Right lobe of liver (tissue), 6 donors: ENCODE measurements at regions not wholly inside any gene's neighbourhood (a gene's known extent, or its start where the extent isn't known, plus 50 kb on each side); places are given as distances from the start of the nearest gene placed in this dataset.

Experiments used
- ATAC-seq, 4 donors: fragments of 200-7000 bp; cut with Tn5 transposase; one replicate each; pipeline ENCODE4 v1.9.1; 2020; ENCODE audit warnings: mild to moderate bottlenecking in 4 of 4, moderate library complexity in 4 of 4
- DNase-seq, 3 donors: peaks; one replicate each; pipeline ENCODE4 v3.0.0-alpha.2; 2020
- H3K27ac ChIP-seq, 3 donors: fragments of 200-600 bp; one replicate each; pipeline ENCODE4 v1.8.0; 2022
- H3K27me3 ChIP-seq, 2 donors: fragments of 200-600 bp; one replicate each; pipeline ENCODE4 v1.8.0; 2022
- H3K36me3 ChIP-seq, 4 donors: fragments of 200-600 bp; sonication (generic) in 1 of 4; one replicate each; pipeline versions ENCODE4 v1.5.1 to v1.8.0; 2017 to 2022; ENCODE audit warnings: control low read depth in 1 of 4
- H3K4me1 ChIP-seq, 4 donors: fragments of 200-600 bp; sonication (generic) in 1 of 4; one replicate each; pipeline versions ENCODE4 v1.5.1 to v1.8.0; 2017 to 2022; ENCODE audit warnings: control low read depth in 1 of 4
- H3K4me3 ChIP-seq, 3 donors: fragments of 200-600 bp; one replicate each; pipeline ENCODE4 v1.8.0; 2022
- H3K9me3 ChIP-seq, 4 donors: fragments of 200-600 bp; sonication (generic) in 1 of 4; one replicate each; pipeline versions ENCODE4 v1.5.1 to v1.8.0; 2017 to 2022; ENCODE audit warnings: control low read depth in 1 of 4
- CTCF ChIP-seq, 4 donors: fragments of 200-600 bp in 3 of 4; fragments of 450-650 bp in 1 of 4; IDR thresholded peaks; one replicate each; pipeline versions ENCODE4 v1.5.1 to v1.8.0; 2016 to 2022; ENCODE audit warnings: antibody characterized with exemption in 4 of 4, mild to moderate bottlenecking in 2 of 4
- POLR2A ChIP-seq: fragments of 450-650 bp; IDR thresholded peaks from one replicate; pipeline ENCODE4 v1.6.1; 2017; ENCODE audit warnings: antibody characterized with exemption, mild to moderate bottlenecking
- WGBS: methylation state at CpG from one replicate; pipeline ENCODE4 v1.1.6; 2018; ENCODE audit warnings: low coverage, low lambda C conversion rate; ENCODE audit not compliant: insufficient coverage; ENCODE audit errors: missing lambda C conversion rate; 5-methylcytosine and 5-hydroxymethylcytosine counted together
- intact Hi-C, 2 donors: fragments of 100-400 bp; cut with DNase I; formaldehyde crosslinking; loops; one replicate each; pipeline versions ENCODE4 v1.11.2 to v1.14.1; 2022
- donor health status: DM: no; HTN: yes; CAD: no.
- donor health status: DM: no; HTN: no; CAD: no.
- donor health status: DM: no; HTN: no; CAD: no.
- donor health status: DM: no; HTN: yes; CAD: no.
- donor health status: DM: no; HTN: yes; CAD: no.

DNA sequence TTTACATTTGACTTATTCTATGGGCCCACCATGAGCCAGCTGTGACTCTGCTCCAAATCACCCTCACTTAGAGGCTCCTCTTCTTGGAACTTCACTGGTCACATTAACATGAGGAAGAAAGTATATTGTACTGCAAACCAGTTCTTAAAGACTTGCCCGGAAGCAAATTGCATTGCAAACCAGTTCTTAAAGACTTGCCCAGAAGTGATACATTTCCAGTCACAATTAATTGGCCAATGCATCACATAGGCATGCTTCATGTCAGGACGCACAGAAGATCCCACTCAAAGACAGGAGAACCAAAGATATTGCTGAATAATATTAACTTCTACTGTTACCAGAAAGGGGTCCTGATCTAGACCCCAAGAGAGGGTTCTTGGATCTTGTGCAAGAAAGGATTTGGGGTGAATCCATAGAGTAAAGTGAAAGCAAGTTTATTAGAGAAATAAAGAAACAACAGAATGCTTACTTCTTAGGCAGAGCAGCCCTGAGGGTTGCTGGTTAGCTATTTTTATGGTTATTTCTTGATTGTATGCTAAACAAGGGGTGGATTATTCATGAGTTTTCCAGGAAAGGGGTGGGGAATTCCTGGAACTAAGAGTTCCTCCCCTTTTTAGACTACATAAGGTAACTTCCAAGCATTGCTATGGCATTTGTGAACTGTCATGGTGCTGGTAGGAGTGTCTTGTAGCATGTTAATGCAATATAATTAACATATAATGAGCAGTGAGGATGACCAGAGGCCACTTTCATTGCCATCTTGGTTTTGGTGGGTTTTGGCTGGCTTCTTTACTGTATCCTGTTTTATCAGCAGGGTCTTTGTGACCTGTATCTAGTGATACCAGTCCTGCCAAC, 54.6 kb upstream of the HCCS start:
- TF ChIP-seq CTCF (IDR thresholded peaks at IDR 0.05), result no peak
- TF ChIP-seq POLR2A, result no peak
- intact Hi-C loops, result no loop called here
- ATAC-seq (no peak), DNase-seq (no peak)
- H3K9me3 ChIP-seq, result no peaks in the 10 kb centered on the region
- no peaks in the 10 kb centered on the region for H3K36me3 ChIP-seq
- H3K27ac ChIP-seq, result no peak overlapping the region
- no peak overlapping the region for H3K4me3 ChIP-seq
- 84% methylated on average over 2 of the region's 2 CpGs for WGBS
- H3K4me1 ChIP-seq, result no peaks in the 10 kb centered on the region
- no peaks in the 10 kb centered on the region for H3K27me3 ChIP-seq

DNA sequence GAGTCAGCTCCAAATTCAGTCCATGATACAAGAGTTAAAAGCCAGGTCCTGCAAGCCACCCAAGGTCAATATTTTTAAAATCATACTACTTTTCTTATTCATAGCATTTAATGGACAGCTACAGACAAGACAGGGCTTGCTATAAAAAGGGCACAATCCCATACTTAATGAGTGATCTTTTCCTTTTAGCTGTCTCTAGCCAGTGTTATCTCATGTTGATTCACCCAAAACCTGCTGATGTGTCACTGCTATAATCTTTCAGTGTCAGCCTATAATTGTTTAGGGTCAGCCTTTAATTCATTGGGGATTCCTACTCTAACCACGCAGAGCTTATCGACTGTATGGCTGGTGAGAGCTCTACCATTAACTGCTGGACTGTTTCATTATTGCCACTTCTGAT, 51.2 kb upstream of the HCCS start:
- intact Hi-C loops, result no loop called here
- no peak overlapping the region for H3K4me3 ChIP-seq
- no peak for TF ChIP-seq CTCF (IDR thresholded peaks at IDR 0.05)
- no peak for TF ChIP-seq POLR2A
- H3K4me1 ChIP-seq, result no peaks in the 10 kb centered on the region
- no peak overlapping the region for H3K27ac ChIP-seq
- ATAC-seq (no peak), DNase-seq (no peak)
- 46% methylated on average over 2 of the region's 2 CpGs for WGBS
- no peaks in the 10 kb centered on the region for H3K27me3 ChIP-seq
- H3K36me3 ChIP-seq, result no peaks in the 10 kb centered on the region
- no peaks in the 10 kb centered on the region for H3K9me3 ChIP-seq
